ENCODE measurements at regions not wholly inside any gene's neighbourhood (a gene's known extent, or its start where the extent isn't known, plus 50 kb on each side); places are given as distances from the start of the nearest gene placed in this dataset.

- peaks cover 54% of the 10 kb centered on the region for H3K27me3 Mint-ChIP-seq (ENCODE audit: low read depth)
- H3K27ac Mint-ChIP-seq = no peak overlapping the region
- TF ChIP-seq CTCF (IDR thresholded peaks at IDR 0.05; ENCODE audit: unreplicated experiment in 3 of 3) = no peak
- no peak overlapping the region for H3K4me3 Mint-ChIP-seq
- H3K9me3 Mint-ChIP-seq = peaks cover 14% of the 10 kb centered on the region
- H3K36me3 Mint-ChIP-seq (ENCODE audit: low read depth) = no peaks in the 10 kb centered on the region
- no peaks in the 10 kb centered on the region for H3K4me1 Mint-ChIP-seq
Observed at GRCh38 chr22:22388090-22388489, 120.5 kb downstream of the ZNF280B start.

GRCh38 chr22:22388494-22388893 lies 120.0 kb downstream of the ZNF280B start:
- Mint-ChIP-seq H3K27ac (no peak overlapping the region), H3K27me3 (ENCODE audit: low read depth) (peaks cover 50% of the 10 kb centered on the region), H3K4me3 (no peak overlapping the region), H3K36me3 (ENCODE audit: low read depth) (no peaks in the 10 kb centered on the region), H3K4me1 (no peaks in the 10 kb centered on the region), H3K9me3 (peaks cover 14% of the 10 kb centered on the region)
- no peak for TF ChIP-seq CTCF (IDR thresholded peaks at IDR 0.05; ENCODE audit: unreplicated experiment in 3 of 3)

GRCh38 chr22:22389467-22389866 lies 119.1 kb downstream of the ZNF280B start:
- H3K9me3 Mint-ChIP-seq = peaks cover 14% of the 10 kb centered on the region
- H3K4me3 Mint-ChIP-seq = no peak overlapping the region
- H3K27ac Mint-ChIP-seq = no peak overlapping the region
- no peak for TF ChIP-seq CTCF (IDR thresholded peaks at IDR 0.05; ENCODE audit: unreplicated experiment in 3 of 3)
- no peaks in the 10 kb centered on the region for H3K4me1 Mint-ChIP-seq
- peaks cover 44% of the 10 kb centered on the region for H3K27me3 Mint-ChIP-seq (ENCODE audit: low read depth)
- H3K36me3 Mint-ChIP-seq (ENCODE audit: low read depth) = no peaks in the 10 kb centered on the region

GRCh38 chr22:22390989-22391388 lies 117.6 kb downstream of the ZNF280B start:
- Mint-ChIP-seq H3K27me3 (ENCODE audit: low read depth) (peaks cover 41% of the 10 kb centered on the region), H3K36me3 (ENCODE audit: low read depth) (no peaks in the 10 kb centered on the region), H3K4me3 (no peak overlapping the region), H3K4me1 (no peaks in the 10 kb centered on the region), H3K9me3 (peaks cover 11% of the 10 kb centered on the region), H3K27ac (no peak overlapping the region)
- no peak for TF ChIP-seq CTCF (IDR thresholded peaks at IDR 0.05; ENCODE audit: unreplicated experiment in 3 of 3)

- Mint-ChIP-seq H3K27ac (no peak overlapping the region), H3K27me3 (ENCODE audit: low read depth) (peaks cover 38% of the 10 kb centered on the region), H3K4me3 (no peak overlapping the region), H3K9me3 (peaks cover 11% of the 10 kb centered on the region), H3K4me1 (no peaks in the 10 kb centered on the region), H3K36me3 (ENCODE audit: low read depth) (no peaks in the 10 kb centered on the region)
- no peak for TF ChIP-seq CTCF (IDR thresholded peaks at IDR 0.05; ENCODE audit: unreplicated experiment in 3 of 3)
Observed at GRCh38 chr22:22391543-22391942, 117.0 kb downstream of the ZNF280B start.

- H3K4me1 Mint-ChIP-seq = no peaks in the 10 kb centered on the region
- peaks cover 11% of the 10 kb centered on the region for H3K9me3 Mint-ChIP-seq
- H3K27me3 Mint-ChIP-seq (ENCODE audit: low read depth) = peaks cover 39% of the 10 kb centered on the region
- TF ChIP-seq CTCF (IDR thresholded peaks at IDR 0.05; ENCODE audit: unreplicated experiment in 3 of 3) = no peak
- H3K36me3 Mint-ChIP-seq (ENCODE audit: low read depth) = no peaks in the 10 kb centered on the region
- H3K27ac Mint-ChIP-seq = no peak overlapping the region
- H3K4me3 Mint-ChIP-seq = no peak overlapping the region
Observed at GRCh38 chr22:22392131-22392530, 116.4 kb downstream of the ZNF280B start.
